Eye (tissue), 1 donor: ENCODE measurements at regions not wholly inside any gene's neighbourhood (a gene's known extent, or its start where the extent isn't known, plus 50 kb on each side); places are given as distances from the start of the nearest gene placed in this dataset.

ENCODE experiments used
- DNase-seq: peaks from one replicate; pipeline ENCODE4 v3.0.0-alpha.2; 2015

- DNase-seq = peak; percentile 99
Measured at GRCh38 chr12:14257734-14258574, 107.5 kb upstream of the ATF7IP start.

GRCh38 chr12:14258575-14258940, 106.9 kb upstream of the ATF7IP start:
- DNase-seq = no peak

GRCh38 chr12:14259481-14260010, 105.9 kb upstream of the ATF7IP start:
- no peak for DNase-seq

GRCh38 chr12:14260011-14260993, 105.2 kb upstream of the ATF7IP start:
- DNase-seq = peak; percentile 93

GRCh38 chr12:14261096-14261495, 104.4 kb upstream of the ATF7IP start:
- no peak for DNase-seq

- DNase-seq = no peak
Measured at GRCh38 chr12:14261861-14262260, 103.6 kb upstream of the ATF7IP start.

- no peak for DNase-seq
Measured at GRCh38 chr12:14262771-14263511, 102.5 kb upstream of the ATF7IP start.

- DNase-seq = no peak
Measured at GRCh38 chr12:14263742-14264141, 101.7 kb upstream of the ATF7IP start.

- no peak for DNase-seq
Measured at GRCh38 chr12:14264316-14264715, 101.2 kb upstream of the ATF7IP start.

- no peak for DNase-seq
Measured at GRCh38 chr12:14264778-14265177, 100.7 kb upstream of the ATF7IP start.

- DNase-seq = no peak
Measured at GRCh38 chr12:14268120-14268515, 97.4 kb upstream of the ATF7IP start.

GRCh38 chr12:14270392-14270791, 95.1 kb upstream of the ATF7IP start:
- no peak for DNase-seq

GRCh38 chr12:14272956-14273912, 92.2 kb upstream of the ATF7IP start:
- no peak for DNase-seq

GRCh38 chr12:14273913-14274311, 91.6 kb upstream of the ATF7IP start:
- DNase-seq = no peak

- no peak for DNase-seq
Measured at GRCh38 chr12:14275111-14275510, 90.4 kb upstream of the ATF7IP start.

- no peak for DNase-seq
Measured at GRCh38 chr12:14275886-14276285, 89.6 kb upstream of the ATF7IP start.

GRCh38 chr12:14278294-14278953, 87.1 kb upstream of the ATF7IP start:
- DNase-seq = no peak

GRCh38 chr12:14279845-14280244, 85.6 kb upstream of the ATF7IP start:
- DNase-seq = no peak

GRCh38 chr12:14280921-14281320, 84.6 kb upstream of the ATF7IP start:
- DNase-seq = no peak

GRCh38 chr12:14281539-14281938, 83.9 kb upstream of the ATF7IP start:
- DNase-seq = no peak
